ENCODE measurements at regions not wholly inside any gene's neighbourhood (a gene's known extent, or its start where the extent isn't known, plus 50 kb on each side); places are given as distances from the start of the nearest gene placed in this dataset.
"Not testable (repeated sequence)": the region's sequence is repeated elsewhere in the genome, so short reads cannot be mapped to it uniquely, and the experiment has no call there.

DNA sequence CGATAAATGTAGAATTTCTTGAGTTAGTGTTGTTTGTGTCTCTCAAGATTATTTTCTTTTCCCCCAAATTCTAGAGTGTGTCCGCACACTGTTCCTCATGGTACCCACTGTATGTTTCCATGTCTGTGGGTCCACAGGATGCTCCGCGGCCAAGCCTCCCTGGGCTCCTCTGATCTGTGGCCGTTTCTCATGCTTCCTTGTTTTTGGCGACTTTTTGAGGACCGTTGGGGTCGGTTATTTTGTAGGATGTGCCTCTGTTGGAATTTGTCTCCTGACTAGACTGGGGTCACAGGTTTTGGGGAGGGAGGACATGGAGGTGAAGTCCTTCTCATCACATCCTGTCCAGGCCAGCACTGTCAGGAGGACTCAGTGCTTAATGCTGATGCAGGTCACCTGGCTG is 140.0 kb downstream of the LAT start:
- 97% methylated on average over 7 of the region's 8 CpGs for WGBS
- Histone ChIP-seq H3K4me1 (ENCODE audit: insufficient read depth, low read length) (no peaks in the 10 kb centered on the region), H3K4me3 (ENCODE audit: low read length) (no peak overlapping the region), H3K36me3 (ENCODE audit: insufficient read depth, low read length) (no peaks in the 10 kb centered on the region), H3K9ac (ENCODE audit: low read depth, low read length) (no peak overlapping the region), H3K9me3 (ENCODE audit: insufficient read depth, low read depth, low read length) (no peaks in the 10 kb centered on the region), H3K27ac (ENCODE audit: low read depth, low read length) (no peak overlapping the region), H3K27me3 (ENCODE audit: insufficient read depth, low read length) (peaks cover 39% of the 10 kb centered on the region)

GRCh38 chr16:29124162-29124561 is 139.3 kb downstream of the LAT start:
- not testable (repeated sequence) for H3K36me3 ChIP-seq (ENCODE audit: insufficient read depth, low read length); H3K4me3 ChIP-seq (ENCODE audit: low read length); H3K9me3 ChIP-seq (ENCODE audit: insufficient read depth, low read depth, low read length); H3K27ac ChIP-seq (ENCODE audit: low read depth, low read length); H3K4me1 ChIP-seq (ENCODE audit: insufficient read depth, low read length); H3K9ac ChIP-seq (ENCODE audit: low read depth, low read length)
- peaks cover 39% of the 10 kb centered on the region for H3K27me3 ChIP-seq (ENCODE audit: insufficient read depth, low read length)
- 85% methylated on average over 5 of the region's 7 CpGs for WGBS

DNA sequence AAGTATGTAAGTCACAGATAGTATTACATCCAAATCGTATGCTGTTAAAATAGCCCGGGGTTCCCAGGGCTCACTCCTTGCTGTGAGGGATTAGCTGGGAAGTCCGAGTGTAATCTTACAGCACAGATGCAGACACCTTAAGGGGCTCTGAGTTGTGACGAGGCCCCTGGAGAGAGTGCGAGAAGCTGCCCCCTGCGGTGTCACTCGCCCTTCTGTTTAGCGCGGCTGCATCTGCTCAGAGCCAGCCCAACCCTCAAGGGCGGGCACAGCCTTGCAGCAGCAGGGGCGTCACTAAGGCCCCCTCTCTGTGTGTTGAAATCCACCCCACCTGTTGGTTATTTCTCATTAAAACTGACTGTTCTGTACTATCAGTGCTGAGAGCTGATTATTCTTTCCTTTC is 135.8 kb downstream of the LAT start:
- H3K9ac ChIP-seq (ENCODE audit: low read depth, low read length); H3K4me1 ChIP-seq (ENCODE audit: insufficient read depth, low read length); H3K4me3 ChIP-seq (ENCODE audit: low read length); H3K9me3 ChIP-seq (ENCODE audit: insufficient read depth, low read depth, low read length); H3K36me3 ChIP-seq (ENCODE audit: insufficient read depth, low read length); H3K27ac ChIP-seq (ENCODE audit: low read depth, low read length): not testable (repeated sequence)
- H3K27me3 ChIP-seq (ENCODE audit: insufficient read depth, low read length): peaks cover 17% of the 10 kb centered on the region
- WGBS: 44% methylated on average over 11 of the region's 11 CpGs

- not testable (repeated sequence) for H3K36me3 ChIP-seq (ENCODE audit: insufficient read depth, low read length); H3K27ac ChIP-seq (ENCODE audit: low read depth, low read length); H3K9me3 ChIP-seq (ENCODE audit: insufficient read depth, low read depth, low read length); H3K4me1 ChIP-seq (ENCODE audit: insufficient read depth, low read length); H3K27me3 ChIP-seq (ENCODE audit: insufficient read depth, low read length); H3K4me3 ChIP-seq (ENCODE audit: low read length); H3K9ac ChIP-seq (ENCODE audit: low read depth, low read length)
- 84% methylated on average over 14 of the region's 15 CpGs for WGBS
Observed at GRCh38 chr16:29118301-29118957, 133.6 kb downstream of the LAT start.

DNA sequence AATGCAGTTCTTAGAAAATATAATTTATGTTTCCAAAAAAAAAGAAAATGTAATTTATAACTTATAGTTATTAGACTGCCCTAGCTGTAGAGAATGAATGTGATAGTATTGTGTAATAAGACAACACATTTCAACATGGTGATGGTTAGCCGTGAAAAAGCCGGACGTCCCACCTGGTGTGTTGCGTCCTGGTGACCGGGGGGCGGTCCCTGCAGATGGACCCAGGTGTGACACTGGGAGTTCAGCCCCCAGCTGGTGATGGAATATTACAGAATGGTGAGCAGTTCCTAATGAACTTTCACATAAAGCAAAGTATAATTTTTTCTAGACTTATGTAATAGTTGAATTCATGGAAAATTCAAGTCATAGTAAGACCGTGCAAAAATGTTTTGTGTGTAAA is 132.8 kb downstream of the LAT start:
- 96% methylated on average over 7 of the region's 7 CpGs for WGBS
- 0 out of 2 replicates have a peak, but pooled peaks cover 3% of the 10 kb centered on the region for H3K4me1 ChIP-seq (ENCODE audit: insufficient read depth, low read length)
- H3K27me3 ChIP-seq (ENCODE audit: insufficient read depth, low read length): no peaks in the 10 kb centered on the region
- H3K9ac ChIP-seq (ENCODE audit: low read depth, low read length): no peak overlapping the region
- H3K27ac ChIP-seq (ENCODE audit: low read depth, low read length): no peak overlapping the region
- no peak overlapping the region for H3K4me3 ChIP-seq (ENCODE audit: low read length)
- H3K9me3 ChIP-seq (ENCODE audit: insufficient read depth, low read depth, low read length): no peaks in the 10 kb centered on the region
- no peaks in the 10 kb centered on the region for H3K36me3 ChIP-seq (ENCODE audit: insufficient read depth, low read length)

DNA sequence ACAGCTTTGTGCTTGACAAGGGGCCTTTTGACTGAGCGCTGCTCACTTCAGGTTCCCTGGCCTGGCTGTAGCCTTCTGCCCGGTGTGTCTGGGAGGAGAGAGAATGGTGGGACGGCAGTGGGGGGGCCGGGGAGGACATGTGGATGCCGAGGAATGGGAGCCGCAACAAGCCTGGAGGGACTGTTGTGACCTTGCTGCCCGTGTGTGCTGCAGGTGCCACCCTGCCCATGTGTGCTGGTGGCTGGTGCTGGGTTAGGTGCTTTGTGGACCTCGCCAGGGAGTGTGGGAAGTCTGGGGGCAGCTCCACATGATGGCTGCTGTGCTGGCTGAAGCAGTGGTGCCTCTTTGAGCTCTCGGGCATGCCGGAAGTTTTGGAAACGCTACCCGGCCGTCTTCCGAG is 132.1 kb downstream of the LAT start:
- H3K4me3 ChIP-seq (ENCODE audit: low read length): no peak overlapping the region
- no peak overlapping the region for H3K9ac ChIP-seq (ENCODE audit: low read depth, low read length)
- 88% methylated on average over 14 of the region's 14 CpGs for WGBS
- H3K27me3 ChIP-seq (ENCODE audit: insufficient read depth, low read length): no peaks in the 10 kb centered on the region
- H3K9me3 ChIP-seq (ENCODE audit: insufficient read depth, low read depth, low read length): no peaks in the 10 kb centered on the region
- H3K4me1 ChIP-seq (ENCODE audit: insufficient read depth, low read length): 0 out of 2 replicates have a peak, but pooled peaks cover 3% of the 10 kb centered on the region
- no peak overlapping the region for H3K27ac ChIP-seq (ENCODE audit: low read depth, low read length)
- no peaks in the 10 kb centered on the region for H3K36me3 ChIP-seq (ENCODE audit: insufficient read depth, low read length)

GRCh38 chr16:29116207-29116606 is 131.4 kb downstream of the LAT start:
- H3K9me3 ChIP-seq (ENCODE audit: insufficient read depth, low read depth, low read length); H3K4me1 ChIP-seq (ENCODE audit: insufficient read depth, low read length); H3K9ac ChIP-seq (ENCODE audit: low read depth, low read length); H3K27me3 ChIP-seq (ENCODE audit: insufficient read depth, low read length); H3K4me3 ChIP-seq (ENCODE audit: low read length); H3K27ac ChIP-seq (ENCODE audit: low read depth, low read length); H3K36me3 ChIP-seq (ENCODE audit: insufficient read depth, low read length): not testable (repeated sequence)
- 93% methylated on average over 12 of the region's 12 CpGs for WGBS

DNA sequence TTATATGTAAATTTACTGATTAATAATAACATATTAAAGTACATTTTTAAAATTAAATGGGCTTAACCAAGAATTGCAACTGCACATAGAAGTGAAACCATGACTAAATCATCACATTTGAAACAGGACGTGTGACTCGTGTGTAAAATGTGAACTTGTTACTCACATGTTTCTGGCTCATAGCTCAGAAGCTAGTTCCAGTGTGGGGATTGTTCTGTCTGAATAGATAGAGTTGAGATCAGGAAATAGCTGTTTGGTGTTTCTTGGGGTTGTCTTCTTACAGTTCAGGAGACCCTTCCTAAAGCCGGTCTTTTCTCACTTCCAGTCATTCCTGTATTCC is 130.9 kb downstream of the LAT start:
- H3K27ac ChIP-seq (ENCODE audit: low read depth, low read length); H3K9ac ChIP-seq (ENCODE audit: low read depth, low read length): not testable (repeated sequence)
- 78% methylated on average over 3 of the region's 3 CpGs for WGBS

DNA sequence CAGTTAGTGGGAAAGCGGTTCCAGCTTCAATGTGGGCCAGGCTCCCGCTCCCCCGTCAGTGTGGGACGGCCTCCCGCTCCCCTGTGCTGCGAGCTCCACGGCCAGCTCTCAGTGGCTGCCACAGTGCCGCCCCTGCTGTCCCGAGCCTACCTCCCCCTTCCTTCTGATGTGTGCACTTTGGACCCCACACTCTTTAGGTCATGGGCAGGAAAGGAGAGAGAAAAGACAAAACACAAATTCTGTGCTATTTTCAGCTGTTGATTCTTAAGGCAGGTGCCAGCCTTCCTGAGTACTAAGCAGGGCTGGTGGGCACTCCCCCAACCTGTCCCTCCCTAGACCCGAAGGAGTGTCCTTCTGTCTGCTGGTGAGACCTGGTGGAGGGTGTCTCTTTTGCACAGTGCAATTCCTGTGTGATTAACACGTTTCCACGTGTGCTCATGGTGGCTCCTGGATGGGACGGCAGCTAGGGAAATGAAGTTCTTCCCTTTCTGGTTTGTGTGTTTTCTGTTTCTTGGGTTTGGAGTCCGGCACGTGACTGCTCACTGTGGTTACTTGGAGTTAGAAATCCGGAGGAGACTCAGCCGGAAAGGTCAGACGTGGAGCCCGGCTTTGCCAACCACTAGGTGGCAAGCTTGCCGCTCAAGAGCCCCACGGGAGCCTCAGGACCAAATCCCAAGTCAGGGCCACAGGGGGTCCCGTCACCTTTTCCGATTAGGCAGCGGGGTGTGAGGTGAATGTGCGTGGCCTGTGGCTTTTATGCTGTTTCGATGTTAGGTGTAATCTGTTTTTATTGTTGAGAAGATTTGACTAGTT is 130.3 kb downstream of the LAT start:
- not testable (repeated sequence) for H3K4me3 ChIP-seq (ENCODE audit: low read length); H3K36me3 ChIP-seq (ENCODE audit: insufficient read depth, low read length); H3K27ac ChIP-seq (ENCODE audit: low read depth, low read length); H3K9ac ChIP-seq (ENCODE audit: low read depth, low read length); H3K9me3 ChIP-seq (ENCODE audit: insufficient read depth, low read depth, low read length); H3K27me3 ChIP-seq (ENCODE audit: insufficient read depth, low read length); H3K4me1 ChIP-seq (ENCODE audit: insufficient read depth, low read length)
- WGBS: 37% methylated on average over 25 of the region's 26 CpGs

More for the DNA sequence above, 130.9 kb downstream of the LAT start:
- not testable (repeated sequence) for H3K4me1 ChIP-seq (ENCODE audit: insufficient read depth, low read length); H3K27me3 ChIP-seq (ENCODE audit: insufficient read depth, low read length); H3K9me3 ChIP-seq (ENCODE audit: insufficient read depth, low read depth, low read length); H3K36me3 ChIP-seq (ENCODE audit: insufficient read depth, low read length); H3K4me3 ChIP-seq (ENCODE audit: low read length)

DNA sequence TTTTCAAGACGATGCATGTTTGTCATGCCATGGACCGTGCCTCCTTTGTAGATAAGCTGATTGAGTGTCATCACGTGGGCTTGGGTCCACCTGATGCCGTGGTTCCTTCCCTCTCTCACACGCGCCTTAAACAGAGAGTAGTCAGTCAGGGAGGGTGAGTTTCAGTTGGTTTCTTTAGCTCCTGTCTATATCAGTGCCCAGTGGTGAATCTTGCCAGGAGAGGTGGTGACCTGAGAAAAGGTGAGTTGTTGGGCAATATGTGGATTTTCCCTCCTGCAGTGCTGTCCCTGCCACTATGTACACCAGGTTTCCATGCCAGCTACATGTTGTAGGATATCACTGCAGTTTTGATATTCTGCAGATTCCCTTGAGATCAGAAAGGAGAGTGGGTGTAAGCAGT is 129.7 kb downstream of the LAT start:
- no peaks in the 10 kb centered on the region for H3K9me3 ChIP-seq (ENCODE audit: insufficient read depth, low read depth, low read length)
- no peak overlapping the region for H3K27ac ChIP-seq (ENCODE audit: low read depth, low read length)
- H3K36me3 ChIP-seq (ENCODE audit: insufficient read depth, low read length): no peaks in the 10 kb centered on the region
- no peak overlapping the region for H3K4me3 ChIP-seq (ENCODE audit: low read length)
- 88% methylated on average over 6 of the region's 6 CpGs for WGBS
- H3K4me1 ChIP-seq (ENCODE audit: insufficient read depth, low read length): 0 out of 2 replicates have a peak, but pooled peaks cover 3% of the 10 kb centered on the region
- no peaks in the 10 kb centered on the region for H3K27me3 ChIP-seq (ENCODE audit: insufficient read depth, low read length)
- no peak overlapping the region for H3K9ac ChIP-seq (ENCODE audit: low read depth, low read length)

DNA sequence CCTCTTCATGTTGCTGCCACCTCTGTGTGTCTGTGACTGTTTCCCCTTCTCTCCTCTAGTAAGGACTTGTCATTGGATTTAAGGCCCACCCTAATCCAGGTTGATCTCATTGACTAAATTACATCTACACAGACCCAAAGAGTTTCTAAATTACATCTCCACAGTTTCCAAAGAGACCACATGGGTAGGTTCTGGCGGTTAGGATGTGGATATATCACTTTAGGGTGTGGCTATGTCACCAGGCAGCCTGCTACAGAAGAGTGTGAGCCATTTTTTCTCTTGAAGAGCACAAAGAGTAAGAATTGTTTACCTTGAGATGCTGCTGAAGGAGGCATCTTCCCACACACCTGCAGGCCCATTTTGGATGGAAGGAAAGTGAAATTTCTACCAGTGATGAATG is 128.6 kb downstream of the LAT start:
- H3K9me3 ChIP-seq (ENCODE audit: insufficient read depth, low read depth, low read length); H3K4me3 ChIP-seq (ENCODE audit: low read length); H3K9ac ChIP-seq (ENCODE audit: low read depth, low read length); H3K27me3 ChIP-seq (ENCODE audit: insufficient read depth, low read length); H3K27ac ChIP-seq (ENCODE audit: low read depth, low read length); H3K4me1 ChIP-seq (ENCODE audit: insufficient read depth, low read length); H3K36me3 ChIP-seq (ENCODE audit: insufficient read depth, low read length): not testable (repeated sequence)
- WGBS: 80% methylated on average over 1 of the region's 1 CpG
